ENCODE measurements at regions not wholly inside any gene's neighbourhood (a gene's known extent, or its start where the extent isn't known, plus 50 kb on each side); places are given as distances from the start of the nearest gene placed in this dataset.
"Not testable (repeated sequence)": the region's sequence is repeated elsewhere in the genome, so short reads cannot be mapped to it uniquely, and the experiment has no call there.

- TF ChIP-seq, protein P1, sequence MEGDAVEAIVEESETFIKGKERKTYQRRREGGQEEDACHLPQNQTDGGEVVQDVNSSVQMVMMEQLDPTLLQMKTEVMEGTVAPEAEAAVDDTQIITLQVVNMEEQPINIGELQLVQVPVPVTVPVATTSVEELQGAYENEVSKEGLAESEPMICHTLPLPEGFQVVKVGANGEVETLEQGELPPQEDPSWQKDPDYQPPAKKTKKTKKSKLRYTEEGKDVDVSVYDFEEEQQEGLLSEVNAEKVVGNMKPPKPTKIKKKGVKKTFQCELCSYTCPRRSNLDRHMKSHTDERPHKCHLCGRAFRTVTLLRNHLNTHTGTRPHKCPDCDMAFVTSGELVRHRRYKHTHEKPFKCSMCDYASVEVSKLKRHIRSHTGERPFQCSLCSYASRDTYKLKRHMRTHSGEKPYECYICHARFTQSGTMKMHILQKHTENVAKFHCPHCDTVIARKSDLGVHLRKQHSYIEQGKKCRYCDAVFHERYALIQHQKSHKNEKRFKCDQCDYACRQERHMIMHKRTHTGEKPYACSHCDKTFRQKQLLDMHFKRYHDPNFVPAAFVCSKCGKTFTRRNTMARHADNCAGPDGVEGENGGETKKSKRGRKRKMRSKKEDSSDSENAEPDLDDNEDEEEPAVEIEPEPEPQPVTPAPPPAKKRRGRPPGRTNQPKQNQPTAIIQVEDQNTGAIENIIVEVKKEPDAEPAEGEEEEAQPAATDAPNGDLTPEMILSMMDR (IDR thresholded peaks at IDR 0.05) = no peak
- no peak for TF ChIP-seq POLR2A (IDR thresholded peaks at IDR 0.05)
- Histone ChIP-seq H3K27ac (no peak overlapping the region), H3K4me1 (no peaks in the 10 kb centered on the region), H3K36me3 (no peaks in the 10 kb centered on the region), H3K9me3 (no peaks in the 10 kb centered on the region), H3K27me3 (no peaks in the 10 kb centered on the region), H3K4me3 (no peak overlapping the region)
- DNase-seq = no peak
- intact Hi-C loops (cut with DNase I; ENCODE audit: low total_unique reads) = no loop called here
These were observed 86.6 kb upstream of the TOX2 start for GRCh38 chr20:43827940-43828562.

GRCh38 chr20:43826943-43827342, 87.7 kb upstream of the TOX2 start:
- not testable (repeated sequence) for H3K4me1 ChIP-seq

GRCh38 chr20:43825581-43825980, 89.1 kb upstream of the TOX2 start:
- no peak overlapping the region for H3K27ac ChIP-seq
- H3K4me3 ChIP-seq = no peak overlapping the region
- no peaks in the 10 kb centered on the region for H3K27me3 ChIP-seq
- intact Hi-C loops (cut with DNase I; ENCODE audit: low total_unique reads) = no loop called here
- no peak for DNase-seq
- H3K36me3 ChIP-seq = no peaks in the 10 kb centered on the region
- H3K4me1 ChIP-seq = no peaks in the 10 kb centered on the region
- TF ChIP-seq POLR2A (IDR thresholded peaks at IDR 0.05) = no peak
- TF ChIP-seq, protein P1 (IDR thresholded peaks at IDR 0.05) = no peak
- no peaks in the 10 kb centered on the region for H3K9me3 ChIP-seq

More at GRCh38 chr20:43826943-43827342, 87.7 kb upstream of the TOX2 start:
- H3K27me3 ChIP-seq; intact Hi-C loops (cut with DNase I; ENCODE audit: low total_unique reads); DNase-seq; H3K27ac ChIP-seq; H3K4me3 ChIP-seq; H3K9me3 ChIP-seq; H3K36me3 ChIP-seq: not testable (repeated sequence)

DNA sequence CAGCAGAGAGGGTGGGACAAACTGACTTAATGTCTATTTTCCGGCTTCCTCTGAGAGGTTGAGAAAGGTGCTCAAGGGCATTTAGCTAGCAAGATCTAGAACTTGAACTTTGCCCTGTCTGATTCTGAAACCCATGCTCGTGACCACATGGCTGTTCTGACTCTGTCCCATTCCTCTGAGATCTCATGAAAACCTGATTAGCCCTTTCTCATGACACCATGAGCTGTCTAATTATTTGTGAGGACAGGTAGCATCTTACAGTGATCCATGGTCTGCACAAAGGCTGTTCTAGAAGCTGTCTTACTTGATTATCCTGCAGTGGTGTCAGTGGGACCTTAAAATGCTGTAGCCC, 89.6 kb upstream of the TOX2 start:
- Histone ChIP-seq H3K36me3 (no peaks in the 10 kb centered on the region), H3K27ac (no peak overlapping the region), H3K4me3 (no peak overlapping the region), H3K27me3 (no peaks in the 10 kb centered on the region), H3K9me3 (no peaks in the 10 kb centered on the region), H3K4me1 (no peaks in the 10 kb centered on the region)
- TF ChIP-seq, protein P1 (IDR thresholded peaks at IDR 0.05) = no peak
- intact Hi-C loops (cut with DNase I; ENCODE audit: low total_unique reads) = no loop called here
- DNase-seq = no peak

DNA sequence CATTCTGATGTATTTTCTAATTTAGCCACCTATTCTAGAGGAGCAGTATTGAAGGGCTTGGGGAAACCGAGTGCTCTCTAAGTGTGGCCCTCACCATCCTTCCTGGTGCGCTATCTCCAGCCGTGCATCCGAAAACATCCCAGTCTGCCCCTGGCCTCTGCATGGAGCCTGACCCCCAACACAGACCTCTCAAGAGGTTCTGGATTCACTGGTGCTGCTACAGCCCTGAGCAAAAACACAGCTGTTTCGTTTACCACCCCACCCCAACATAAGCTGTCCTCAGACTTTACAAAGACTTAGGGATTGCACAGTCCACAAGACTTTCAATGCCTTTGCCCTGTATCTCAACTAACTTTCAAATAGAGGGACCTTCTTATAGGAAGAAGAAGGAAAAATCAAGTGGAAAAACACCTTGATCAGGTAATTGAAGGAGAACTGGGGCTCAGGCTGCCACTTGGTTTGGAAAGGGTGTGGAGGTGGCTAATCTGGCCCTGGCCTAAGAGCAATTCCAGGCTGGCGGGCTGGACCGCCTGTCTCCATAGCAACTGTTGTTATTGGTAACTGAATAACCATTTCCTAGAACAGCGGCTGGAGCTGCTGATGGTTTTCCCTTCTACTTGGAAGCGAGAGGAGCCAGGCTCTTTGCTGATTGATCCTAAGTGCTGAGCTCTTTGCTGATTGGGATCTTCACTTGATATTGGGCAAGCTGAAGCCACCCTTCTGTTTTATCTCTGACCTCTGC, 90.2 kb upstream of the TOX2 start:
- no peak overlapping the region for H3K4me3 ChIP-seq
- no peaks in the 10 kb centered on the region for H3K36me3 ChIP-seq
- no peak overlapping the region for H3K27ac ChIP-seq
- intact Hi-C loops (cut with DNase I; ENCODE audit: low total_unique reads) = no loop called here
- no peaks in the 10 kb centered on the region for H3K9me3 ChIP-seq
- TF ChIP-seq POLR2A (IDR thresholded peaks at IDR 0.05) = no peak
- TF ChIP-seq, protein P1 (IDR thresholded peaks at IDR 0.05) = no peak
- DNase-seq = no peak
- no peaks in the 10 kb centered on the region for H3K27me3 ChIP-seq
- no peaks in the 10 kb centered on the region for H3K4me1 ChIP-seq
